Spleen (tissue), 7 donors: ENCODE measurements at regions not wholly inside any gene's neighbourhood (a gene's known extent, or its start where the extent isn't known, plus 50 kb on each side); places are given as distances from the start of the nearest gene placed in this dataset.

Experiments
- POLR2A ChIP-seq, 3 donors: fragments of 450-650 bp; IDR thresholded peaks; one replicate each; pipeline ENCODE4 v1.5.1; 2017; ENCODE audit warnings: antibody characterized with exemption in 3 of 3, mild to moderate bottlenecking in 1 of 3
- POLR2AphosphoS5 ChIP-seq, 3 donors: sonication (generic); formaldehyde crosslinking; IDR thresholded peaks; one replicate each; pipeline ENCODE4 v1.5.1; 2017; ENCODE audit warnings: antibody characterized with exemption in 3 of 3
- TF ChIP-seq, protein P1 (sequence below), 11 experiments: fragments of 200-600 bp in 7 of 11; fragments of 450-650 bp in 4 of 11; sonication (generic) in 4 of 11; IDR thresholded peaks in 8 of 11; conservative IDR thresholded peaks in 3 of 11; 1 replicate in 7 of 11; 2 replicates in 4 of 11; pipeline versions ENCODE4 v1.4.0 to v1.8.0; 2016 to 2021; ENCODE audit warnings: antibody characterized with exemption in 11 of 11, inconsistent platforms in 4 of 11, mild to moderate bottlenecking in 1 of 11
- donor health status: DM: no; HTN: no; CAD: no; lungs with moderate emphysema.
- donor health status: DM: no; HTN: no; CAD: no.
- donor health status: DM: no; HTN: no; CAD: no.

GRCh38 chr15:37818152-37818677 is 116.2 kb upstream of the TMCO5A start:
- TF ChIP-seq, protein P1, sequence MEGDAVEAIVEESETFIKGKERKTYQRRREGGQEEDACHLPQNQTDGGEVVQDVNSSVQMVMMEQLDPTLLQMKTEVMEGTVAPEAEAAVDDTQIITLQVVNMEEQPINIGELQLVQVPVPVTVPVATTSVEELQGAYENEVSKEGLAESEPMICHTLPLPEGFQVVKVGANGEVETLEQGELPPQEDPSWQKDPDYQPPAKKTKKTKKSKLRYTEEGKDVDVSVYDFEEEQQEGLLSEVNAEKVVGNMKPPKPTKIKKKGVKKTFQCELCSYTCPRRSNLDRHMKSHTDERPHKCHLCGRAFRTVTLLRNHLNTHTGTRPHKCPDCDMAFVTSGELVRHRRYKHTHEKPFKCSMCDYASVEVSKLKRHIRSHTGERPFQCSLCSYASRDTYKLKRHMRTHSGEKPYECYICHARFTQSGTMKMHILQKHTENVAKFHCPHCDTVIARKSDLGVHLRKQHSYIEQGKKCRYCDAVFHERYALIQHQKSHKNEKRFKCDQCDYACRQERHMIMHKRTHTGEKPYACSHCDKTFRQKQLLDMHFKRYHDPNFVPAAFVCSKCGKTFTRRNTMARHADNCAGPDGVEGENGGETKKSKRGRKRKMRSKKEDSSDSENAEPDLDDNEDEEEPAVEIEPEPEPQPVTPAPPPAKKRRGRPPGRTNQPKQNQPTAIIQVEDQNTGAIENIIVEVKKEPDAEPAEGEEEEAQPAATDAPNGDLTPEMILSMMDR (IDR thresholded peaks at IDR 0.05 in 8 of 11, conservative IDR thresholded peaks at IDR 0.05 in 3 of 11) = no peak
- TF ChIP-seq POLR2A (IDR thresholded peaks at IDR 0.05) = no peak
- TF ChIP-seq POLR2AphosphoS5 (IDR thresholded peaks at IDR 0.05) = no peak
